Heart left ventricle (tissue), 16 donors: ENCODE measurements at regions not wholly inside any gene's neighbourhood (a gene's known extent, or its start where the extent isn't known, plus 50 kb on each side); places are given as distances from the start of the nearest gene placed in this dataset.

ENCODE experiments used
- ATAC-seq, 4 donors: fragments of 200-7000 bp; cut with Tn5 transposase; one replicate each; pipeline ENCODE4 v1.9.1; 2020 to 2022; ENCODE audit warnings: moderate library complexity in 4 of 4, mild to moderate bottlenecking in 3 of 4, moderate number of reproducible peaks in 1 of 4
- DNase-seq, 5 donors: peaks; one replicate each; pipeline ENCODE4 v3.0.0-alpha.2; 2020
- H3K27ac ChIP-seq, 12 donors: fragments of 200-600 bp; sonication (generic) in 4 of 12; one replicate each; pipeline versions ENCODE4 v1.5.0 to v1.8.0; 2016 to 2022; ENCODE audit warnings: mild to moderate bottlenecking in 2 of 12
- H3K27me3 ChIP-seq, 9 donors: fragments of 200-600 bp; sonication (generic) in 2 of 9; one replicate each; pipeline versions ENCODE4 v1.5.1 to v1.8.0; 2016 to 2022; ENCODE audit warnings: mild to moderate bottlenecking in 3 of 9
- H3K36me3 ChIP-seq, 9 donors: fragments of 200-600 bp; sonication (generic) in 2 of 9; one replicate each; pipeline versions ENCODE4 v1.5.0 to v1.8.0; 2018 to 2022; ENCODE audit warnings: mild to moderate bottlenecking in 2 of 9
- H3K4me1 ChIP-seq, 12 donors: fragments of 200-600 bp; sonication (generic) in 4 of 12; one replicate each; pipeline versions ENCODE4 v1.5.0 to v1.8.0; 2016 to 2022; ENCODE audit warnings: mild to moderate bottlenecking in 3 of 12
- H3K4me3 ChIP-seq, 12 donors: fragments of 200-600 bp; sonication (generic) in 4 of 12; one replicate each; pipeline versions ENCODE4 v1.5.0 to v1.8.0; 2017 to 2022; ENCODE audit warnings: mild to moderate bottlenecking in 9 of 12, moderate library complexity in 4 of 12
- H3K9me3 ChIP-seq, 12 donors: fragments of 200-600 bp; sonication (generic) in 4 of 12; one replicate each; pipeline versions ENCODE4 v1.5.0 to v1.8.0; 2016 to 2022; ENCODE audit warnings: mild to moderate bottlenecking in 1 of 12
- POLR2A ChIP-seq, 2 donors: fragments of 450-650 bp; IDR thresholded peaks; one replicate each; pipeline ENCODE4 v1.6.1; 2017; ENCODE audit warnings: antibody characterized with exemption in 2 of 2, mild to moderate bottlenecking in 2 of 2, moderate library complexity in 2 of 2
- WGBS, 4 donors: extraction: QIAGEN DNeasy Blood & Tissue Kit in 2 of 4; methylation state at CpG; one replicate each; pipeline versions ENCODE4 v1.1.5 to v1.1.7; 2013 to 2018; 5-methylcytosine and 5-hydroxymethylcytosine counted together
- intact Hi-C, 10 donors: fragments of 100-400 bp; cut with DNase I; formaldehyde crosslinking; loops; one replicate each; pipeline versions ENCODE4 v1.11.1 to v1.14.2; 2022
- TF ChIP-seq, protein P1 (sequence below), 12 donors: fragments of 200-600 bp; sonication (generic) in 4 of 12; IDR thresholded peaks; one replicate each; pipeline versions ENCODE4 v1.5.0 to v1.8.0; 2018 to 2022; ENCODE audit warnings: antibody characterized with exemption in 12 of 12, mild to moderate bottlenecking in 5 of 12
- donor health status: ischemic (EF 13 %, LVEDD 7.1; RV severe dilation, severe dysfunction).
- donor health status: healthy with polysubstance abuse.
- donor health status: DM: no; HTN: yes; CAD: no.
- donor health status: DM: no; HTN: no; CAD: no.
- donor health status: ischemic (EF 25% LVEDD 6.9; RV normal size, moderate dysfunction).
- donor health status: ischemic (EF 25% LVEDD 5.7; RV mildly dilated, moderate dysfunction).
- donor health status: healthy.
- donor health status: DM: yes; HTN: yes; CAD: no.
- donor health status: ischemic (EF 35%, LVEDD 5.7; RV mildly dilated, moderate dysfunction).
- donor health status: nonischemic (EF 11% LVEDD 7.7; RV severe dilation, severe dysfunction).
- donor health status: DM: yes; HTN: yes; CAD: no.
- donor health status: PGD.
- donor health status: ischemic (EF 29% LVEDD 5.4; RV normal size, mild dysfunction).
- donor health status: nonischemic (EF 23%, LVEDD 6.1; RV moderate dilation, normal function).

DNA sequence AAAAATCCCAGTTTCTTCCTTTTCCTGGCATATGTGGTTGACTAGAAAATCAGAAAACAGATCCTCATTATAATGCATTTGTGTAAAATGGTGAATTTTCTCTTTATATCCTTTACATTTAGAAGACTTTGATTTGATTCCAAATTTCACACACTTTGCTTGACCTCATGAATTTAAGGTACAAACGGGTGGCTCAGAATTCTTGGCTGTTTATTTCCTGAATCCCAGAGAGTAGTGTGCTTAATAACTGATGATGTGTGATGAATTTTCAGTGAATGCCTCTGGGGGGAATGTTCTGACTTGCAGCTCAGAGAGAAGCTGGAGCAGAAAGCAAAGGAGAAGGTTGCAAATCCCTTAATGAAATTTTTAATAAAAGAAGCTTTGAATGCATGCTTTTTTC, 126.8 kb downstream of the SPATA31D1 start:
- ATAC-seq: no peak
- WGBS, 4 donors: 53 to 63% (median 55%) methylated on average over 1 of the region's 1 CpG
- no peak for DNase-seq
- Histone ChIP-seq H3K36me3 (no peaks in the 10 kb centered on the region), H3K27ac (no peak overlapping the region), H3K9me3 (no peaks in the 10 kb centered on the region), H3K4me1 (peaks cover 0 to 4% (median 0%) of the 10 kb centered on the region in 12 donors), H3K27me3 (no peaks in the 10 kb centered on the region), H3K4me3 (no peak overlapping the region)
- TF ChIP-seq, protein P1, sequence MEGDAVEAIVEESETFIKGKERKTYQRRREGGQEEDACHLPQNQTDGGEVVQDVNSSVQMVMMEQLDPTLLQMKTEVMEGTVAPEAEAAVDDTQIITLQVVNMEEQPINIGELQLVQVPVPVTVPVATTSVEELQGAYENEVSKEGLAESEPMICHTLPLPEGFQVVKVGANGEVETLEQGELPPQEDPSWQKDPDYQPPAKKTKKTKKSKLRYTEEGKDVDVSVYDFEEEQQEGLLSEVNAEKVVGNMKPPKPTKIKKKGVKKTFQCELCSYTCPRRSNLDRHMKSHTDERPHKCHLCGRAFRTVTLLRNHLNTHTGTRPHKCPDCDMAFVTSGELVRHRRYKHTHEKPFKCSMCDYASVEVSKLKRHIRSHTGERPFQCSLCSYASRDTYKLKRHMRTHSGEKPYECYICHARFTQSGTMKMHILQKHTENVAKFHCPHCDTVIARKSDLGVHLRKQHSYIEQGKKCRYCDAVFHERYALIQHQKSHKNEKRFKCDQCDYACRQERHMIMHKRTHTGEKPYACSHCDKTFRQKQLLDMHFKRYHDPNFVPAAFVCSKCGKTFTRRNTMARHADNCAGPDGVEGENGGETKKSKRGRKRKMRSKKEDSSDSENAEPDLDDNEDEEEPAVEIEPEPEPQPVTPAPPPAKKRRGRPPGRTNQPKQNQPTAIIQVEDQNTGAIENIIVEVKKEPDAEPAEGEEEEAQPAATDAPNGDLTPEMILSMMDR (IDR thresholded peaks at IDR 0.05): no peak
- TF ChIP-seq POLR2A (IDR thresholded peaks at IDR 0.05): no peak
- intact Hi-C loops: no loop called here

DNA sequence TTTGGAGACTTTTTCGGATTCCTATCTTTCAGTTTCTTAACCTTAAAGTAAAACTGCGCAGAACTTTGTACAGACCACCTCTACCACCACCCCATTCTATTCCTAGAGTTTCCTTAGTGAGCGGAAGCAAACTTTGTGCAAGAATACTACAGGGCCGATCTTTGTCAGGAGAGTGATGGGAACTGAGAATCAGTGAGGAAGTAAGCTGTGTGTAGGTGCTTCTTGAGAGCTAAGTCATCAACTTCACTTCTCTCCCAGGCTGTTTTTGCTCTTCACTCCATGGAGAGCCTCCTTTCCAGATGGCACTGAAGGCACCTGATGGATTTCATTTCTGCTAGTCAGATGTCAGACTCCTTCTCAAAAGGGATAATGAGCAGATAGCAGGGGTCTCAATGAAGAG, 127.3 kb downstream of the SPATA31D1 start:
- ATAC-seq (no peak), DNase-seq (no peak)
- H3K27me3 ChIP-seq: no peaks in the 10 kb centered on the region
- no peak overlapping the region for H3K4me3 ChIP-seq
- H3K27ac ChIP-seq: no peak overlapping the region
- WGBS, 4 donors: 90 to 94% (median 91%) methylated on average over 4 of the region's 4 CpGs
- H3K9me3 ChIP-seq: no peaks in the 10 kb centered on the region
- TF ChIP-seq, protein P1 (IDR thresholded peaks at IDR 0.05): no peak
- no peak for TF ChIP-seq POLR2A (IDR thresholded peaks at IDR 0.05)
- intact Hi-C loops: no loop called here
- H3K36me3 ChIP-seq: no peaks in the 10 kb centered on the region
- peaks cover 0 to 4% (median 0%) of the 10 kb centered on the region in 12 donors for H3K4me1 ChIP-seq

DNA sequence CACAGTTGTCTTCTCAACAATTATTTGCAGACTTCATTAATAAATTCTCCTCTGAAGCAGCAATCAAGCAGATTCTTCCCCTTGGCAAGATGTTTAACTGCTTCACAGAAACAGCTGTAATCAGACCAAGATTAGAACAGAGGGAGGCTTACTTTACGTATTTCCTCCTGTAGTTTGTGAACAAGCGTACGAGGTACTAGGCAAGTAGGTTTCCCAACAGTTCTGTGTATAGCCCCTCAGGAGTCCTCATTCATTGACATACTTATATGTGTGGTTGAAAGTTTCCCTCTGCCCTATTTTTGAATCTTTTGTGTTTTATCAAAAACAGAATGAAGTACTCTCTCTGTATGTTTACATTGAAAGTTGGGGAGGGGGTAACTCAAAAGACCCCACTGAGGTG, 128.0 kb downstream of the SPATA31D1 start:
- intact Hi-C loops: no loop called here
- WGBS, 4 donors: 64 to 67% (median 65%) methylated on average over 3 of the region's 3 CpGs
- Histone ChIP-seq H3K4me3 (no peak overlapping the region), H3K9me3 (no peaks in the 10 kb centered on the region), H3K27me3 (no peaks in the 10 kb centered on the region), H3K36me3 (no peaks in the 10 kb centered on the region), H3K4me1 (peaks cover 0 to 4% (median 0%) of the 10 kb centered on the region in 12 donors), H3K27ac (no peak overlapping the region)
- TF ChIP-seq, protein P1 (IDR thresholded peaks at IDR 0.05): no peak
- no peak for TF ChIP-seq POLR2A (IDR thresholded peaks at IDR 0.05)
- no peak for DNase-seq
- ATAC-seq: peak in 2 of 4 donors; percentile 37 to 51

DNA sequence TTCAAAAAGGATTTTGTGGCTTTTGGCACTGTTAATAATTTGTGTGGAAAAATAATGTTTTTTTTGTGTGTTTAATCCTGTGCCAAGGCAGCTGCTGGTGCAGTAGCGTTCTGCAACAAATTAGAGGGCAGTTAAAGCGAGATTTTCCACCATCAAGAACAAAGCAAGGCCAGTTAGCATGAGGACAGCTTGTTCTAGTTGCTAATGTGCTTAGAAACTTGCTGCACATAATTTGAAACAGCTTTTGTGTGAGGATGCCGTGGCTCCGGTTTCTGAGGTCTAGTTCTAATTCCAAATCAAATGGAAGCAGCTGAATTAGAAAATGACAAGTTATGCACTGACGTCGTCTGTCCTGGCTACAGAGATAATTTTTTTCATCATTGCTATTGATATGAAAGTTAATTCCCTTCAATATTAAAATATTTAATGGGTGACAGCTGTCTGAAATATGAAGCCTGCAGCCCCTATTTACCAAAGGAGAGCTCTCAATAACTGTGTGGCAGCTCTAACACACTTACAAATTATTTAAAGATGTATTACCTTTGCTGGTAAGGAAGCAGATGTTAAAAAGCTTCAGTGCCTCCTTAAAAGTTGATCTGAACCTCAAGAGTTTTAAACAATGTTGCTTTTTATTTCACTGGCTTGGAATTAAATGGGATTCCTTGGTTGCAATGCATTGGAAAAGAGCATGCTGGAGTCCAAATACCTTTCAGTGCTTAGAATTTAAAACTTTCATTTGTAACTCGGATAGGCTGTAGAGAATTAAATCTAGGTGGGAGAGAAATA, 128.6 kb downstream of the SPATA31D1 start:
- Histone ChIP-seq H3K27ac (no peak overlapping the region), H3K9me3 (no peaks in the 10 kb centered on the region), H3K4me3 (no peak overlapping the region), H3K4me1 (peaks cover 0 to 4% (median 0%) of the 10 kb centered on the region in 12 donors), H3K36me3 (no peaks in the 10 kb centered on the region), H3K27me3 (no peaks in the 10 kb centered on the region)
- TF ChIP-seq, protein P1 (IDR thresholded peaks at IDR 0.05): no peak
- no peak for TF ChIP-seq POLR2A (IDR thresholded peaks at IDR 0.05)
- no peak for DNase-seq
- peak; percentile 57 to 86 (median 66) for ATAC-seq
- intact Hi-C loops: no loop called here
- WGBS, 4 donors: 55 to 66% (median 64%) methylated on average over 7 of the region's 7 CpGs
